IPS-18c (cell line): ENCODE measurements at regions not wholly inside any gene's neighbourhood (a gene's known extent, or its start where the extent isn't known, plus 50 kb on each side); places are given as distances from the start of the nearest gene placed in this dataset.
"Not testable (repeated sequence)": the region's sequence is repeated elsewhere in the genome, so short reads cannot be mapped to it uniquely, and the experiment has no call there.

Experiments
- H3K4me3 ChIP-seq: 2 replicates; pipeline ENCODE4 v1.7.0; 2013; ENCODE audit warnings: low read depth, mild to moderate bottlenecking, low read length, moderate library complexity; ENCODE audit not compliant: insufficient read depth
- H3K9me3 ChIP-seq: one replicate; pipeline ENCODE4 v1.6.1; 2013; ENCODE audit warnings: mild to moderate bottlenecking, low read length, moderate library complexity; ENCODE audit not compliant: control insufficient read depth, insufficient read depth

- Histone ChIP-seq H3K9me3 (no peaks in the 10 kb centered on the region), H3K4me3 (no peak overlapping the region)
Observed at GRCh38 chr11:82185925-82186324, 547.7 kb downstream of the FAM181B start.

GRCh38 chr11:82184966-82185365 lies 548.7 kb downstream of the FAM181B start:
- Histone ChIP-seq H3K4me3 (no peak overlapping the region), H3K9me3 (no peaks in the 10 kb centered on the region)

- Histone ChIP-seq H3K4me3 (no peak overlapping the region), H3K9me3 (no peaks in the 10 kb centered on the region)
Observed at GRCh38 chr11:82183346-82183745, 550.3 kb downstream of the FAM181B start.

- H3K4me3 ChIP-seq, H3K9me3 ChIP-seq: not testable (repeated sequence)
Observed at GRCh38 chr11:82182697-82183096, 551.0 kb downstream of the FAM181B start.

- H3K9me3 ChIP-seq, H3K4me3 ChIP-seq: not testable (repeated sequence)
Observed at GRCh38 chr11:82181796-82182195, 551.9 kb downstream of the FAM181B start.

- H3K9me3 ChIP-seq = no peaks in the 10 kb centered on the region
- H3K4me3 ChIP-seq = no peak overlapping the region
Observed at GRCh38 chr11:82176945-82177344, 556.7 kb downstream of the FAM181B start.

- no peak overlapping the region for H3K4me3 ChIP-seq
Observed at GRCh38 chr11:82176365-82176764, 557.3 kb downstream of the FAM181B start.

GRCh38 chr11:82174610-82175009 lies 559.1 kb downstream of the FAM181B start:
- H3K4me3 ChIP-seq = no peak overlapping the region

More at GRCh38 chr11:82176365-82176764, 557.3 kb downstream of the FAM181B start:
- H3K9me3 ChIP-seq = no peaks in the 10 kb centered on the region

GRCh38 chr11:82146789-82147188 lies 586.9 kb downstream of the FAM181B start:
- no peak overlapping the region for H3K4me3 ChIP-seq
- no peaks in the 10 kb centered on the region for H3K9me3 ChIP-seq

More at GRCh38 chr11:82174610-82175009, 559.1 kb downstream of the FAM181B start:
- no peaks in the 10 kb centered on the region for H3K9me3 ChIP-seq

GRCh38 chr11:82118946-82119345 lies 614.7 kb downstream of the FAM181B start:
- Histone ChIP-seq H3K9me3 (no peaks in the 10 kb centered on the region), H3K4me3 (no peak overlapping the region)

GRCh38 chr11:82117362-82117761 lies 616.3 kb downstream of the FAM181B start:
- Histone ChIP-seq H3K9me3 (no peaks in the 10 kb centered on the region), H3K4me3 (no peak overlapping the region)

- Histone ChIP-seq H3K4me3 (no peak overlapping the region), H3K9me3 (no peaks in the 10 kb centered on the region)
Observed at GRCh38 chr11:82105331-82105998, 628.2 kb downstream of the FAM181B start.

GRCh38 chr11:82092904-82093303 lies 640.8 kb downstream of the FAM181B start:
- no peaks in the 10 kb centered on the region for H3K9me3 ChIP-seq
- H3K4me3 ChIP-seq = no peak overlapping the region

- no peak overlapping the region for H3K4me3 ChIP-seq
- H3K9me3 ChIP-seq = no peaks in the 10 kb centered on the region
Observed at GRCh38 chr11:82089426-82089825, 644.2 kb downstream of the FAM181B start.

GRCh38 chr11:82085493-82085892 lies 648.2 kb downstream of the FAM181B start:
- H3K9me3 ChIP-seq = no peaks in the 10 kb centered on the region

GRCh38 chr11:82082976-82083375 lies 650.7 kb downstream of the FAM181B start:
- H3K9me3 ChIP-seq = no peaks in the 10 kb centered on the region

More at GRCh38 chr11:82085493-82085892, 648.2 kb downstream of the FAM181B start:
- H3K4me3 ChIP-seq = no peak overlapping the region

GRCh38 chr11:82080160-82080559 lies 653.5 kb downstream of the FAM181B start:
- Histone ChIP-seq H3K4me3 (no peak overlapping the region), H3K9me3 (no peaks in the 10 kb centered on the region)

More at GRCh38 chr11:82082976-82083375, 650.7 kb downstream of the FAM181B start:
- H3K4me3 ChIP-seq = no peak overlapping the region

GRCh38 chr11:82076126-82076525 lies 657.5 kb downstream of the FAM181B start:
- Histone ChIP-seq H3K9me3 (no peaks in the 10 kb centered on the region), H3K4me3 (no peak overlapping the region)

GRCh38 chr11:82059505-82059904 lies 674.2 kb downstream of the FAM181B start:
- Histone ChIP-seq H3K9me3 (no peaks in the 10 kb centered on the region), H3K4me3 (no peak overlapping the region)
